ENCODE measurements at regions not wholly inside any gene's neighbourhood (a gene's known extent, or its start where the extent isn't known, plus 50 kb on each side); places are given as distances from the start of the nearest gene placed in this dataset.
"Not testable (repeated sequence)": the region's sequence is repeated elsewhere in the genome, so short reads cannot be mapped to it uniquely, and the experiment has no call there.

GRCh38 chr14:106618471-106618951 is 1092.1 kb downstream of the TMEM121 start:
- not testable (repeated sequence) for DNase-seq

- DNase-seq = no peak
Observed at GRCh38 chr14:106619606-106620005, 1093.2 kb downstream of the TMEM121 start.

- no peak for DNase-seq
Observed at GRCh38 chr14:106620368-106620767, 1094.0 kb downstream of the TMEM121 start.

- DNase-seq = no peak
Observed at GRCh38 chr14:106622200-106622745, 1095.9 kb downstream of the TMEM121 start.

GRCh38 chr14:106625186-106625585 is 1098.8 kb downstream of the TMEM121 start:
- no peak for DNase-seq

- DNase-seq = not testable (repeated sequence)
Observed at GRCh38 chr14:106626469-106626868, 1100.1 kb downstream of the TMEM121 start.

DNA sequence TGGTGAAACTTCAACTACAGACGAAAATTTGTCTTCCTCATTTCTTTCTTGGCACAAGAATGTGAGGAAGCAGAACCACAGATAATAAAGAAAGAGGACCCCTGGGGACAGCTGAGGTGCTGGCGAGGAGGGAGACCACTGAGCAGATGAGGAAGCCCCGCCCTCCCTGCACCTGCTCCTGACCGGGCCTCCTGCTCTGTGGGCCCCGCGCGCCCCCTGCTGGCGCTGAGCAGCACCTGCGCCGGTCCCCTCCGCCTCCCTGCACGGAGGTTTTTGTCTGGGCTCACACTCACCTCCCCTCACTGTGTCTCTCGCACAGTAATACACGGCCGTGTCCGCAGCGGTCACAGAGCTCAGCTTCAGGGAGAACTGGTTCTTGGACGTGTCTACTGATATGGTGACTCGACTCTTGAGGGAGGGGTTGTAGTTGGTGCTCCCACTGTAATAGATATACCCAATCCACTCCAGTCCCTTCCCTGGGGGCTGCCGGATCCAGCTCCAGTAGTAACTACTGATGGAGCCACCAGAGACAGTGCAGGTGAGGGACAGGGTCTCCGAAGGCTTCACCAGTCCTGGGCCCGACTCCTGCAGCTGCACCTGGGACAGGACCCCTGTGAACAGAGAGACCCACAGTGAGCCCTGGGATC is 1100.7 kb downstream of the TMEM121 start:
- not testable (repeated sequence) for DNase-seq

GRCh38 chr14:106631879-106632278 is 1105.5 kb downstream of the TMEM121 start:
- no peak for DNase-seq

DNA sequence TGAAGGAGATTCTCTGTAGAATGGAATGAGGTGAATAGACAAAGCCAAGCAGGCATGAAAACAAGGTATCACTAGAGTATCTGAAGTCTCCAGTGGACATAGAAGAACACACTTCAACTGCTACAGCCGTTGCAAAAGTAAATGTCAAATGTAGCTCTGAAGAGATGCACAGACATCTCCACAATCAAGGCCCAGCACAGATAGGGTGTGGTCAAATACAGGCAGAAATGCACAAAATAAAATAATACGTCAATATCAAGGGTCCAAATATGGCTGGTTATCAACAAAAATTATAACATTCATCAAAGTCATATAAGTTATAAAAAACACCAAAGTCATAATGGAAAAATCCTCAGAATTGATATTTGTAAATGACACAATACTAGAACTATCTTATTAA is 1107.3 kb downstream of the TMEM121 start:
- no peak for DNase-seq

- DNase-seq = no peak
Observed at GRCh38 chr14:106635569-106635968, 1109.2 kb downstream of the TMEM121 start.

DNA sequence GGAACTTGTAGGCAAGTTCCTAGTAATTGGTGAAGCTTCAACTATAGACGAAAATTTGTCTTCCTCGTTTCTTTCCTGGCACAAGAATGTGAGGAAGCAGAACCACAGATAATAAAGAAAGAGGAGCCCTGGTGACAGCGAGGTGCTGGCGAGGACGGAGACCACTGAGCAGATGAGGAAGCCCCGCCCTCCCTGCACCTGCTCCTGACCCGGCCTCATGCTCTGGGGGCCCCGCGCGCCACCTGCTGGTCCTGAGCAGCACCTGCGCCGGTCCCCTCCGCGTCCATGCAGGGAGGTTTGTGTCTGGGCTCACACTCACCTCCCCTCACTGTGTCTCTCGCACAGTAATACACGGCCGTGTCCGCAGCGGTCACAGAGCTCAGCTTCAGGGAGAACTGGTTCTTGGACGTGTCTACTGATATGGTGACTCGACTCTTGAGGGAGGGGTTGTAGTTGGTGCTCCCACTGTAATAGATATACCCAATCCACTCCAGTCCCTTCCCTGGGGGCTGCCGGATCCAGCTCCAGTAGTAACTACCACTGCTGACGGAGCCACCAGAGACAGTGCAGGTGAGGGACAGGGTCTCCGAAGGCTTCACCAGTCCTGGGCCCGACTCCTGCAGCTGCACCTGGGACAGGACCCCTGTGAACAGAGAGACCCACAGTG is 1112.5 kb downstream of the TMEM121 start:
- not testable (repeated sequence) for DNase-seq

GRCh38 chr14:106642090-106642489 is 1115.7 kb downstream of the TMEM121 start:
- no peak for DNase-seq

GRCh38 chr14:106642971-106643370 is 1116.6 kb downstream of the TMEM121 start:
- DNase-seq = not testable (repeated sequence)

- not testable (repeated sequence) for DNase-seq
Observed at GRCh38 chr14:106648874-106649273, 1122.5 kb downstream of the TMEM121 start.

DNA sequence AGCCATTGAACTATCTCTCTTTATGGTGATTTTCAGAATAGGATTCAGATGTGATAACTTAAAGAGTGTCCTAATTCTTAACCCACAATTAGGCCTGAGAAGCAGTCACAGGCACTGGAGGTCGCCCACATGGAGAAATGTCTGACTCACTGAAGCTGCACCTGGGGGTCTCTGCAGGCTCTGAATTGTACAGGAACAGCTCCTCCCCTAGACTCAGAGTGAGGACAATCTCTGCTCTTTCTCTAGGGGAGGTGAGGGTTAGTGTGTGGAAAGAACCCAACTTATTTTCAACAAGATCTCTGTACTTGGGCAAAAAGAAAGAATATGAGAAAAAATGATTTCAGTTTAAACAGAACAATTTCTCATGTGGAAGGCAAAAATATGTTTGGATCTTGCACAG is 1124.6 kb downstream of the TMEM121 start:
- no peak for DNase-seq

GRCh38 chr14:106652494-106652893 is 1126.1 kb downstream of the TMEM121 start:
- DNase-seq = no peak

DNA sequence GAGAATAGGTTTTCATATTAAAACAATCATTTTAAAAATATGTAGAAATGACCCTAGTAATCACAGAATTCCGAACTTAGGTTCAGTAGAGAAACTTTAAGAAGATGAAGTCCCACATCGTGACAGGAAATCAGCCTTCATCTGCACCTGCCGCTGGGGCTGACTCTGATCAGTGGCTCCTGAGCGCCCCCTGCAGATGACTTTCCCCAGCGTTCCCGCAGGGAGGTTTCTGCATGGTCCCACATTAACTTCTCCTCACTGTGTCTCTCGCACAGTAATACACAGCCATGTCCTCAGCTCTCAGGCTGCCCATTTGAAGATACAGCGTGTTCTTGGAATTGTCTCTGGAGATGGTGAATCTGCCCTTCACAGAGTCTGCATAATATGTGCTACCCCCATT is 1131.1 kb downstream of the TMEM121 start:
- no peak for DNase-seq

DNA sequence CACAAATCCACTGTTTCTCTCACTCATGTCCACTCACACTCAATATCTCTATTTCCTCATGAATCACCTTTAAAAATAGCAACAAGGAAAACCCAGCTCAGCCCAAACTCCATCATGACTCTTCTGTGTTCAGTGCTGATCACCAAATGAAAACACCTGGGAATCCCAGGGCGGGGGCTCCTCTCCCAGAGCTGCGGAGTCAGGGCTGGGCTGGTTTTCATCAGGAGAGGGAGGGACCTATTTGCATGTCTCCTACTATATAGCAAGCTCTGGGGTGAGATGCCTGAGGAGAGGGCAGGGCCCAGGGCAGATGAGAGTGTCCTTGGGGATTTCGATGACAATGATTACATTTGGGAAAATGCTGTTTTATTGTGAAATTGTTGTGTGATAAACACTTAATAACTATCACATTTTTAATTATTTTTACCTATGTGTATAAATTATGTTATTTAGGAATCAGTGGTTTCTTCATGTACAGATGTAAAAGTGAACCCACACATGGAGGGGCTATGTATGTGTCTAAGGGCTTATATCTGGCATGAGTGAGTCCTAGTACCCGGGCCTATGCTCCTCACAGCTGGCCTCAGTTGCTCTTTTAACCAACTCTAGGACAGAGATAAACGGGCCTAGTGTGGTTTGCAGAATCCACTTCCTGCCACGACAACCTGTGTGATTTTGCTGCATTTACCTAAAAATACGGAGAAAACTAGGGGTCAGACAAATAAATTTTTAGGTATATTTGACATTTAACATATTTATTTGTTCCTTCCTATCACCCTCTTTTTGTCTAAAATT is 1131.9 kb downstream of the TMEM121 start:
- not testable (repeated sequence) for DNase-seq

DNA sequence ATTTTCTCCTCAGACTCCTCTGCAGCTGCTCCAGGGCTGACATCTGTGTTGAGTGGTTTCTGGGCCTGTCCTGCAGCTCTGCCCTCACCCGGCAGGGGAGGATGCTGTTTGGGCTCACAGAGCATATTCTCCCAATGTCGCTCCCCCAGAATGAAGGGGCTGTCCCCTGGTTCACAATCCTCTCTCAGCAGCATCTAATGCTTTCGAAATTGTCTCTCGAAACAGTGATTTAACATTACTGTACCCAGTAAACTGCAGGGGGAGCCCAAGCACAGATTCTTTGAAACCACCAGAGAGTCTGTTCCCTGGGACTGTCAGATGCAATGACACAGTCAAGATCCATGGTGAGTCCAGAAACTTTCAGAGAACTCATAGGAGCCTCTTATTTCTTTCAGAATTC is 1135.2 kb downstream of the TMEM121 start:
- not testable (repeated sequence) for DNase-seq

- DNase-seq = no peak
Observed at GRCh38 chr14:106662936-106663550, 1136.7 kb downstream of the TMEM121 start.

DNA sequence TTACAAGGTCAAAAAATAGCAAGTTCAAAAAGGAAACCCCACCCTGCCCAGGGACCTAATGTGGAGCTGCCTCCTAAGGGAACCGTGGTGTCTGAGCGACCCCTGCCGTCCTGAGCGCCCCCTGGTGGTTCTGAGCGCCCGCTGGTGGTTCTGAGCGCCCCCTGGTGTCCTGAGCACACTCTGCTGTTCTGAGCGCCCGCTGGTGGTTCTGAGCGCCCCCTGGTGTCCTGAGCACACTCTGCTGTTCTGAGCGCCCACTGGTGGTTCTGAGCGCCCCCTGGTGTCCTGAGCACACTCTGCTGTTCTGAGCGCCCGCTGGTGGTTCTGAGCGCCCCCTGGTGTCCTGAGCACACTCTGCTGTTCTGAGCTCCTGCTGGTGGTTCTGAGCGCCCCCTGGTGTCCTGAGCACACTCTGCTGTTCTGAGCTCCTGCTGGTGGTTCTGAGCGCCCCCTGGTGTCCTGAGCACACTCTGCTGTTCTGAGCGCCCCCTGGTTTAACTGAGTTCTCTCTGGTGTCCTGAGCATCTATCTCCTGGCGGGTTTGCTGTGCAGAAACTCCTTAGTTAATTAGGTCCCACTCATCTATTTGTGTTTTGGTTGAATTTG is 1137.5 kb downstream of the TMEM121 start:
- DNase-seq = not testable (repeated sequence)

DNA sequence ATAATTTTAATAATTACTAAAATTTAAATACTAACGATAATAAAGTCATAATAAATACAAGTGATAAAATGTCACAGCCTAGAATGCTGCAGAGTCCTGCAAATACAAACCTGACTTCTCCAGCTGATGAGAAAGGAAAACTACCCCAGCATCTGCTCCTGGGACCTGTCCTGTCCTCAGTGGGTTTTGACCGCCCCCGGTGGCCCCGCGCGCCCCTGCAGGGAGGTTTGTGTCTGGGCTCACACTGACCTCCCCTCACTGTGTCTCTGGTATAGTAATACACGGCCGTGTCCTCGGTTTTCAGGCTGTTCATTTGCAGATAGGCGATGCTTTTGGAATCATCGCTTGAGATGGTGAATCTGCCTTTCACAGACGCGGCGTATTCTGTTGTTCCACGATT is 1139.4 kb downstream of the TMEM121 start:
- no peak for DNase-seq
